ENCODE measurements at regions not wholly inside any gene's neighbourhood (a gene's known extent, or its start where the extent isn't known, plus 50 kb on each side); places are given as distances from the start of the nearest gene placed in this dataset.

- TF ChIP-seq REST (IDR thresholded peaks at IDR 0.05), result no peak
- no peak for TF ChIP-seq CTCF (IDR thresholded peaks at IDR 0.05; ENCODE audit: low read depth, low read length, missing input control)
- TF ChIP-seq MAX (IDR thresholded peaks at IDR 0.05), result no peak
- TF ChIP-seq RAD21 (IDR thresholded peaks at IDR 0.05), result no peak
- no peak for TF ChIP-seq YY1 (IDR thresholded peaks at IDR 0.05)
- TF ChIP-seq GABPA (IDR thresholded peaks at IDR 0.05 in 1 of 2, conservative IDR thresholded peaks at IDR 0.05 in 1 of 2), result no peak
- no peak for TF ChIP-seq EGR1 (IDR thresholded peaks at IDR 0.05; ENCODE audit: low read depth in 2 of 2)
- no peak for TF ChIP-seq HNF4A (conservative IDR thresholded peaks at IDR 0.05)
- no peak for TF ChIP-seq FOXA1 (IDR thresholded peaks at IDR 0.05)
- no peak for TF ChIP-seq TAF1 (conservative IDR thresholded peaks at IDR 0.05)
- TF ChIP-seq NR2F2 (IDR thresholded peaks at IDR 0.05), result no peak
- TF ChIP-seq ZBTB33 (IDR thresholded peaks at IDR 0.05), result no peak
- no peak for TF ChIP-seq SP1 (IDR thresholded peaks at IDR 0.05)
These were observed 119.0 kb downstream of the ZFAND4 start for GRCh38 chr10:45553613-45554012.

Data from liver (tissue), 3 donors.